ENCODE measurements at regions not wholly inside any gene's neighbourhood (a gene's known extent, or its start where the extent isn't known, plus 50 kb on each side); places are given as distances from the start of the nearest gene placed in this dataset.
"Not testable (repeated sequence)": the region's sequence is repeated elsewhere in the genome, so short reads cannot be mapped to it uniquely, and the experiment has no call there.

DNA sequence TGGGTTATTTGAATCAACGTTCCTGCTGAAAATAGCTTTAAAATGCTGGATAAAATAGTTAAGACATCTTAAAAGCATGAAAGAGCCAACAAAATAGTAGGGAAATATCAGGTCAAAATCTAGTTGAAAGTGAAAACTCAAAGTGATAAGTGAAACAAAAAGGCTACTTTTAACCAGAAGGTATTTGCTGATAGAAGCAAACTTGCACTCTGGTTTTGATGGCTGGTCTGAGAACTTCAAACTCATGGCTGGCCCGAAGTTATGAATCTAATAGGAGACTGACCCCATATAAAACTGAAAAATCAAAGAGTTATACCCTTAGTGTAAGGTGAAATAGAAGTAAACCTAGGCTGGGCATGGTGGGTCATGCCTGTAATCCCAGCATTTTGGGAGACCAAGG is 66.3 kb upstream of the HOXC13 start:
- DNase-seq (ENCODE audit: low read depth in 2 of 2) = no peak
- H3K4me3 ChIP-seq (replicated peaks in 1 of 2; ENCODE audit: low read depth in 2 of 2, low read length in 2 of 2) = no peak overlapping the region
- TF ChIP-seq, protein P1, sequence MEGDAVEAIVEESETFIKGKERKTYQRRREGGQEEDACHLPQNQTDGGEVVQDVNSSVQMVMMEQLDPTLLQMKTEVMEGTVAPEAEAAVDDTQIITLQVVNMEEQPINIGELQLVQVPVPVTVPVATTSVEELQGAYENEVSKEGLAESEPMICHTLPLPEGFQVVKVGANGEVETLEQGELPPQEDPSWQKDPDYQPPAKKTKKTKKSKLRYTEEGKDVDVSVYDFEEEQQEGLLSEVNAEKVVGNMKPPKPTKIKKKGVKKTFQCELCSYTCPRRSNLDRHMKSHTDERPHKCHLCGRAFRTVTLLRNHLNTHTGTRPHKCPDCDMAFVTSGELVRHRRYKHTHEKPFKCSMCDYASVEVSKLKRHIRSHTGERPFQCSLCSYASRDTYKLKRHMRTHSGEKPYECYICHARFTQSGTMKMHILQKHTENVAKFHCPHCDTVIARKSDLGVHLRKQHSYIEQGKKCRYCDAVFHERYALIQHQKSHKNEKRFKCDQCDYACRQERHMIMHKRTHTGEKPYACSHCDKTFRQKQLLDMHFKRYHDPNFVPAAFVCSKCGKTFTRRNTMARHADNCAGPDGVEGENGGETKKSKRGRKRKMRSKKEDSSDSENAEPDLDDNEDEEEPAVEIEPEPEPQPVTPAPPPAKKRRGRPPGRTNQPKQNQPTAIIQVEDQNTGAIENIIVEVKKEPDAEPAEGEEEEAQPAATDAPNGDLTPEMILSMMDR (IDR thresholded peaks at IDR 0.05; ENCODE audit: low read depth, low read length) = no peak

GRCh38 chr12:53877961-53878360 is 60.7 kb upstream of the HOXC13 start:
- not testable (repeated sequence) for H3K4me3 ChIP-seq (replicated peaks in 1 of 2; ENCODE audit: low read depth in 2 of 2, low read length in 2 of 2); DNase-seq (ENCODE audit: low read depth in 2 of 2)

DNA sequence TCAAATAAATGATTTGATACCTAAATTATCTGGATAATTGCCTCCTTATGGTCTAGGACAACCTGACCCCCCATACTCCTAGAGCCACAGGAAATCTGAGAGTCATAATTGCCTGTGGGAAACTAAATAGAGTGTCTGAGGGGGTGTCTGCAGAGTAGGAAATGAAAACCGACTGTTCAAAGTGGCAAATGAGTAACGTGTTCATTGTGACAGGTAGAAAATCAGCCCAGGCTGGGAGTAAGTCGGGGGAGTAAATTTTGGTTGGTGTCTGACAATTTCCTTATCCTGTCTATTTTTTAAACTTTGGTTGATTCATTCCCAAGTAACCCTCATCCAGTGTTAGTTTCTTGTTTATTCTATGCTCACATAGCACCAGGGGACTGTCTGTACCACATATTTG is 51.6 kb upstream of the HOXC13 start:
- H3K4me3 ChIP-seq (replicated peaks in 1 of 2; ENCODE audit: low read depth in 2 of 2, low read length in 2 of 2) = no peak overlapping the region
- TF ChIP-seq, protein P1 (IDR thresholded peaks at IDR 0.05; ENCODE audit: low read depth, low read length) = no peak

GRCh38 chr12:53887881-53888280 is 50.8 kb upstream of the HOXC13 start:
- TF ChIP-seq, protein P1 (IDR thresholded peaks at IDR 0.05; ENCODE audit: low read depth, low read length) = no peak
- no peak for DNase-seq (ENCODE audit: low read depth in 2 of 2)
- H3K4me3 ChIP-seq (replicated peaks in 1 of 2; ENCODE audit: low read depth in 2 of 2, low read length in 2 of 2) = no peak overlapping the region

More for the DNA sequence above, 51.6 kb upstream of the HOXC13 start:
- no peak for DNase-seq (ENCODE audit: low read depth in 2 of 2)

All from cardiac fibroblast (primary cell).